ENCODE measurements at regions not wholly inside any gene's neighbourhood (a gene's known extent, or its start where the extent isn't known, plus 50 kb on each side); places are given as distances from the start of the nearest gene placed in this dataset.

GRCh38 chr2:164260506-164260905, 360.8 kb downstream of the GRB14 start:
- no peak for DNase-seq
- intact Hi-C loops (cut with DNase I; ENCODE audit: low total_unique reads): no loop called here
- H3K27ac ChIP-seq: no peak overlapping the region
- no peaks in the 10 kb centered on the region for H3K36me3 ChIP-seq (ENCODE audit: low read depth, missing control alignments)
- H3K4me1 ChIP-seq: no peaks in the 10 kb centered on the region
- no peaks in the 10 kb centered on the region for H3K27me3 ChIP-seq
- TF ChIP-seq POLR2A (IDR thresholded peaks at IDR 0.05): no peak
- TF ChIP-seq CTCF (IDR thresholded peaks at IDR 0.05): no peak
- H3K9me3 ChIP-seq: no peaks in the 10 kb centered on the region
- 76 to 88% methylated on average over 2 of the region's 2 CpGs for WGBS, 2 donors
- no peak overlapping the region for H3K4me3 ChIP-seq

GRCh38 chr2:164257742-164258141, 363.5 kb downstream of the GRB14 start:
- no peak overlapping the region for H3K4me3 ChIP-seq

GRCh38 chr2:164252568-164253287, 368.6 kb downstream of the GRB14 start:
- Histone ChIP-seq H3K9me3 (no peaks in the 10 kb centered on the region), H3K4me1 (no peaks in the 10 kb centered on the region), H3K27ac (no peak overlapping the region), H3K27me3 (no peaks in the 10 kb centered on the region), H3K36me3 (ENCODE audit: low read depth, missing control alignments) (no peaks in the 10 kb centered on the region), H3K4me3 (no peak overlapping the region)
- no peak for DNase-seq
- intact Hi-C loops (cut with DNase I; ENCODE audit: low total_unique reads): no loop called here
- 82 to 88% methylated on average over 2 of the region's 2 CpGs for WGBS, 2 donors
- TF ChIP-seq POLR2A (IDR thresholded peaks at IDR 0.05) (no peak), CTCF (IDR thresholded peaks at IDR 0.05) (no peak)

More at GRCh38 chr2:164257742-164258141, 363.5 kb downstream of the GRB14 start:
- Histone ChIP-seq H3K27ac (no peak overlapping the region), H3K36me3 (ENCODE audit: low read depth, missing control alignments) (no peaks in the 10 kb centered on the region), H3K27me3 (no peaks in the 10 kb centered on the region), H3K9me3 (no peaks in the 10 kb centered on the region), H3K4me1 (no peaks in the 10 kb centered on the region)
- 49 to 63% methylated on average over 3 of the region's 3 CpGs for WGBS, 2 donors
- no peak for TF ChIP-seq CTCF (IDR thresholded peaks at IDR 0.05)
- no peak for TF ChIP-seq POLR2A (IDR thresholded peaks at IDR 0.05)
- no peak for DNase-seq
- intact Hi-C loops (cut with DNase I; ENCODE audit: low total_unique reads): no loop called here

GRCh38 chr2:164243315-164243714, 378.0 kb downstream of the GRB14 start:
- intact Hi-C loops (cut with DNase I; ENCODE audit: low total_unique reads): no loop called here
- Histone ChIP-seq H3K9me3 (no peaks in the 10 kb centered on the region), H3K27me3 (no peaks in the 10 kb centered on the region), H3K36me3 (ENCODE audit: low read depth, missing control alignments) (no peaks in the 10 kb centered on the region), H3K4me1 (no peaks in the 10 kb centered on the region), H3K4me3 (no peak overlapping the region), H3K27ac (no peak overlapping the region)
- DNase-seq: no peak
- TF ChIP-seq CTCF (IDR thresholded peaks at IDR 0.05) (no peak), POLR2A (IDR thresholded peaks at IDR 0.05) (no peak)

GRCh38 chr2:164242409-164242808, 378.9 kb downstream of the GRB14 start:
- TF ChIP-seq POLR2A (IDR thresholded peaks at IDR 0.05) (no peak), CTCF (IDR thresholded peaks at IDR 0.05) (no peak)
- intact Hi-C loops (cut with DNase I; ENCODE audit: low total_unique reads): no loop called here
- WGBS, 2 donors: 76 to 87% methylated on average over 3 of the region's 3 CpGs

More at GRCh38 chr2:164242409-164242808, 378.9 kb downstream of the GRB14 start:
- Histone ChIP-seq H3K4me1 (no peaks in the 10 kb centered on the region), H3K36me3 (ENCODE audit: low read depth, missing control alignments) (no peaks in the 10 kb centered on the region), H3K4me3 (no peak overlapping the region), H3K9me3 (no peaks in the 10 kb centered on the region), H3K27me3 (no peaks in the 10 kb centered on the region), H3K27ac (no peak overlapping the region)
- DNase-seq: no peak

All from testis (tissue), 2 donors.